ENCODE measurements at regions not wholly inside any gene's neighbourhood (a gene's known extent, or its start where the extent isn't known, plus 50 kb on each side); places are given as distances from the start of the nearest gene placed in this dataset.

GRCh38 chr9:118575341-118576070, 793.7 kb downstream of the BRINP1 start:
- intact Hi-C loops (cut with DNase I), result no loop called here
- ATAC-seq, result no peak
- no peak for DNase-seq

- no peak for DNase-seq
- intact Hi-C loops (cut with DNase I), result no loop called here
- no peak for ATAC-seq
These were observed 792.1 kb downstream of the BRINP1 start for GRCh38 chr9:118577121-118577520.

- DNase-seq (no peak), ATAC-seq (no peak)
- intact Hi-C loops (cut with DNase I), result no loop called here
These were observed 790.8 kb downstream of the BRINP1 start for GRCh38 chr9:118578467-118578866.

GRCh38 chr9:118583414-118583813, 785.8 kb downstream of the BRINP1 start:
- intact Hi-C loops (cut with DNase I), result no loop called here
- DNase-seq (no peak), ATAC-seq (no peak)

GRCh38 chr9:118586978-118587377, 782.3 kb downstream of the BRINP1 start:
- intact Hi-C loops (cut with DNase I), result no loop called here
- ATAC-seq (no peak), DNase-seq (no peak)

- no peak for ATAC-seq
- DNase-seq, result no peak
- intact Hi-C loops (cut with DNase I), result loop anchor here in 1 of 2 donors (10.0 kb wide), 2 partner anchors 420 to 700 kb away; no protein-coding TSS in a partner anchor
These were observed 774.8 kb downstream of the BRINP1 start for GRCh38 chr9:118594428-118594827.

GRCh38 chr9:118595719-118596305, 773.4 kb downstream of the BRINP1 start:
- peak; percentile 25 for DNase-seq
- peak in 1 of 2 donors; percentile 53 for ATAC-seq
- intact Hi-C loops (cut with DNase I), result loop anchor here in 1 of 2 donors (5.0 to 10.0 kb wide), 3 partner anchors 421 to 766 kb away; no protein-coding TSS in a partner anchor

- intact Hi-C loops (cut with DNase I), result loop anchor here in 1 of 2 donors (5.0 to 10.0 kb wide), 3 partner anchors 422 to 766 kb away; no protein-coding TSS in a partner anchor
- ATAC-seq, result no peak
These were observed 772.7 kb downstream of the BRINP1 start for GRCh38 chr9:118596374-118597015.

GRCh38 chr9:118606668-118607067, 762.6 kb downstream of the BRINP1 start:
- ATAC-seq (no peak), DNase-seq (no peak)
- intact Hi-C loops (cut with DNase I), result no loop called here

More at GRCh38 chr9:118596374-118597015, 772.7 kb downstream of the BRINP1 start:
- DNase-seq, result no peak

- ATAC-seq (peak in 1 of 2 donors; percentile 31), DNase-seq (no peak)
- intact Hi-C loops (cut with DNase I), result no loop called here
These were observed 759.7 kb downstream of the BRINP1 start for GRCh38 chr9:118609355-118610044.

- ATAC-seq, result no peak
- DNase-seq, result no peak
- intact Hi-C loops (cut with DNase I), result no loop called here
These were observed 757.0 kb downstream of the BRINP1 start for GRCh38 chr9:118612201-118612600.

GRCh38 chr9:118613996-118614395, 755.2 kb downstream of the BRINP1 start:
- intact Hi-C loops (cut with DNase I), result no loop called here
- ATAC-seq, result no peak
- no peak for DNase-seq

- ATAC-seq (no peak), DNase-seq (no peak)
- intact Hi-C loops (cut with DNase I), result no loop called here
These were observed 751.2 kb downstream of the BRINP1 start for GRCh38 chr9:118618084-118618483.

- no peak for ATAC-seq
- no peak for DNase-seq
These were observed 750.4 kb downstream of the BRINP1 start for GRCh38 chr9:118618849-118619248.

GRCh38 chr9:118624608-118625007, 744.6 kb downstream of the BRINP1 start:
- DNase-seq, result no peak

More at GRCh38 chr9:118618849-118619248, 750.4 kb downstream of the BRINP1 start:
- intact Hi-C loops (cut with DNase I), result no loop called here

GRCh38 chr9:118630079-118630478, 739.2 kb downstream of the BRINP1 start:
- ATAC-seq, result peak; percentile 70 to 82
- no peak for DNase-seq
- intact Hi-C loops (cut with DNase I), result no loop called here

More at GRCh38 chr9:118624608-118625007, 744.6 kb downstream of the BRINP1 start:
- no peak for ATAC-seq
- intact Hi-C loops (cut with DNase I), result no loop called here

GRCh38 chr9:118630931-118631595, 738.2 kb downstream of the BRINP1 start:
- ATAC-seq, result no peak
- intact Hi-C loops (cut with DNase I), result no loop called here
- DNase-seq, result no peak

GRCh38 chr9:118631956-118632355, 737.3 kb downstream of the BRINP1 start:
- no peak for DNase-seq
- intact Hi-C loops (cut with DNase I), result no loop called here
- ATAC-seq, result no peak

GRCh38 chr9:118635416-118635815, 733.8 kb downstream of the BRINP1 start:
- ATAC-seq, result no peak
- no peak for DNase-seq
- intact Hi-C loops (cut with DNase I), result no loop called here
